K562 (cell line): ENCODE measurements at regions not wholly inside any gene's neighbourhood (a gene's known extent, or its start where the extent isn't known, plus 50 kb on each side); places are given as distances from the start of the nearest gene placed in this dataset.

Experiments
- CBFA2T3 ChIP-seq: fragments of 450-650 bp; IDR thresholded peaks from 2 replicates; pipeline ENCODE4 v1.6.1; 2017
- DPF2 ChIP-seq: fragments of 450-650 bp; IDR thresholded peaks from 2 replicates; pipeline ENCODE4 v1.6.1; 2016
- EP300 ChIP-seq: IDR thresholded peaks from 2 replicates; pipeline ENCODE4 v1.6.1; 2012; ENCODE audit warnings: low read length, improper control_type of control experiment
- ETS1 ChIP-seq: conservative IDR thresholded peaks from 2 replicates; pipeline ENCODE4 v1.6.1; 2011; ENCODE audit warnings: low read depth, mild to moderate bottlenecking, low read length; ENCODE audit not compliant: control insufficient read depth
- HDAC2 ChIP-seq: fragments of 450-650 bp; IDR thresholded peaks from 2 replicates; pipeline ENCODE4 v1.6.1; 2016; ENCODE audit warnings: mild to moderate bottlenecking
- ILF3 ChIP-seq: fragments of 450-650 bp; IDR thresholded peaks from 2 replicates; pipeline ENCODE4 v1.6.1; 2018; ENCODE audit warnings: antibody characterized with exemption, mild to moderate bottlenecking, moderate library complexity, borderline replicate concordance
- KDM1A ChIP-seq, 2 experiments: fragments of 450-650 bp; IDR thresholded peaks; 2 replicates each; pipeline ENCODE4 v1.6.1; 2016; ENCODE audit warnings: mild to moderate bottlenecking in 2 of 2
- RAD21 ChIP-seq, 2 experiments: fragments of 250-450 bp in 1 of 2; fragments of 450-650 bp in 1 of 2; sonication (Bioruptor Pico) in 1 of 2; formaldehyde crosslinking in 1 of 2; IDR thresholded peaks in 1 of 2; conservative IDR thresholded peaks in 1 of 2; 2 replicates each; pipeline versions ENCODE4 v1.4.0 to v1.8.0; 2020 to 2022; ENCODE audit warnings: mild to moderate bottlenecking in 2 of 2, moderate library complexity in 1 of 2
- RB1 ChIP-seq: fragments of 450-650 bp; IDR thresholded peaks from 2 replicates; pipeline ENCODE4 v1.6.1; 2017; ENCODE audit warnings: low read depth, mild to moderate bottlenecking
- SMARCA4 ChIP-seq: fragments of 450-650 bp; IDR thresholded peaks from 2 replicates; pipeline ENCODE4 v1.6.1; 2016
- SMARCE1 ChIP-seq: fragments of 450-650 bp; IDR thresholded peaks from 2 replicates; pipeline ENCODE4 v1.7.1; 2016; ENCODE audit warnings: mild to moderate bottlenecking
- ZNF133 ChIP-seq: fragments of 250-450 bp; sonication (Bioruptor Pico); IDR thresholded peaks from 2 replicates; pipeline ENCODE4 v1.4.0; 2020; ENCODE audit warnings: mild to moderate bottlenecking
- ZNF134 ChIP-seq: fragments of 250-450 bp; sonication (Bioruptor Pico); conservative IDR thresholded peaks from 2 replicates; pipeline ENCODE4 v1.4.0; 2020
- ZNF197 ChIP-seq: fragments of 200-800 bp; sonication (Bioruptor generic); IDR thresholded peaks from 2 replicates; pipeline ENCODE4 v1.6.1; 2016; ENCODE audit warnings: low read depth, missing genetic modification characterization, missing compliant biosample characterization
- ZNF518B ChIP-seq: fragments of 250-450 bp; sonication (Bioruptor Pico); IDR thresholded peaks from 2 replicates; pipeline ENCODE4 v1.5.0; 2021; ENCODE audit warnings: mild to moderate bottlenecking, moderate library complexity
- TF ChIP-seq, protein P1 (sequence below): sonication (generic); formaldehyde crosslinking; IDR thresholded peaks from 2 replicates; pipeline ENCODE4 v1.8.0; 2022; ENCODE audit warnings: mild to moderate bottlenecking, low read depth, missing genetic modification reagents
- TF ChIP-seq, protein P2 (sequence below): fragments of 250-450 bp; sonication (Bioruptor Pico); IDR thresholded peaks from 2 replicates; pipeline ENCODE4 v1.5.0; 2021
- TF ChIP-seq, protein P3 (sequence below): sonication (generic); formaldehyde crosslinking; IDR thresholded peaks from 2 replicates; pipeline ENCODE4 v1.8.1; 2022; ENCODE audit warnings: missing genetic modification reagents
- TF ChIP-seq, protein P4 (sequence below): fragments of 450-650 bp; IDR thresholded peaks from 2 replicates; pipeline ENCODE4 v1.6.1; 2018; ENCODE audit warnings: mild to moderate bottlenecking, low read depth; ENCODE audit not compliant: partially characterized antibody

DNA sequence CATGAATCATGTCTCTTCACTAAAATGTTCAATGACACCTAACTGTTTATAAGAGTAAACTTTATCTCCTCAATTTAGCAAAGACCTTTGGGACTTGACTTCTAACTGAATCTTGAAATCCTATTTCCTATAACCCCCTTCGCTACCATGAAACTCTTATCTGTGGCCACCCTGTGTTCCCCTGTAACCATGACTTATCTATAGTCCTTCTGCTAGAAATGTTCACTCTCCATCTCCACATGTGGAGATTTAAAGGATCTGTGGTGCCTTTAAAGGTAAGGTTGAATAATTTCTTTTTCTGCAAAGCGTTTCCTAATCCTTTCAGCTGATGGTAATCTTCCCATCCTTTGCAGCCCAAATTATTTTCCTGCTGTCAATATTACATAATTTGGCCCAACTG, 436.3 kb upstream of the RUNX1 start (continued):
- TF ChIP-seq ZNF518B (CRISPR knock-in tag) (no peak), EP300 (peak; percentile 76; the same call in 1 of the 2 replicates), ZNF197 (no peak), RAD21 (CRISPR knock-in tag; conservative IDR thresholded peaks at IDR 0.05 in 1 of 2, IDR thresholded peaks at IDR 0.05 in 1 of 2) (peak in 1 of 2 experiments; percentile 1; a peak in 1 of 4 replicates), HDAC2 (peak; percentile 58; the same call in 1 of the 2 replicates), RB1 (no peak), KDM1A (IDR thresholded peaks at IDR 0.05) (peak; percentile 70 to 77; a peak in 3 of 4 replicates), SMARCA4 (peak; percentile 78), ILF3 (no peak), ZNF133 (CRISPR knock-in tag) (no peak), SMARCE1 (0 out of 2 replicates have a peak, but pooled peaks have one; percentile 42), CBFA2T3 (peak; percentile 92), DPF2 (peak; percentile 82), ZNF134 (CRISPR knock-in tag) (no peak), ETS1 (no peak)
- TF ChIP-seq, protein P1, sequence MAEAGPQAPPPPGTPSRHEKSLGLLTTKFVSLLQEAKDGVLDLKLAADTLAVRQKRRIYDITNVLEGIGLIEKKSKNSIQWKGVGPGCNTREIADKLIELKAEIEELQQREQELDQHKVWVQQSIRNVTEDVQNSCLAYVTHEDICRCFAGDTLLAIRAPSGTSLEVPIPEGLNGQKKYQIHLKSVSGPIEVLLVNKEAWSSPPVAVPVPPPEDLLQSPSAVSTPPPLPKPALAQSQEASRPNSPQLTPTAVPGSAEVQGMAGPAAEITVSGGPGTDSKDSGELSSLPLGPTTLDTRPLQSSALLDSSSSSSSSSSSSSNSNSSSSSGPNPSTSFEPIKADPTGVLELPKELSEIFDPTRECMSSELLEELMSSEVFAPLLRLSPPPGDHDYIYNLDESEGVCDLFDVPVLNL, result no peak
- TF ChIP-seq, protein P2, sequence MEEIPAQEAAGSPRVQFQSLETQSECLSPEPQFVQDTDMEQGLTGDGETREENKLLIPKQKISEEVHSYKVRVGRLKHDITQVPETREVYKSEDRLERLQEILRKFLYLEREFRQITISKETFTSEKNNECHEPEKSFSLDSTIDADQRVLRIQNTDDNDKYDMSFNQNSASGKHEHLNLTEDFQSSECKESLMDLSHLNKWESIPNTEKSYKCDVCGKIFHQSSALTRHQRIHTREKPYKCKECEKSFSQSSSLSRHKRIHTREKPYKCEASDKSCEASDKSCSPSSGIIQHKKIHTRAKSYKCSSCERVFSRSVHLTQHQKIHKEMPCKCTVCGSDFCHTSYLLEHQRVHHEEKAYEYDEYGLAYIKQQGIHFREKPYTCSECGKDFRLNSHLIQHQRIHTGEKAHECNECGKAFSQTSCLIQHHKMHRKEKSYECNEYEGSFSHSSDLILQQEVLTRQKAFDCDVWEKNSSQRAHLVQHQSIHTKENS, result no peak
- TF ChIP-seq, protein P3, sequence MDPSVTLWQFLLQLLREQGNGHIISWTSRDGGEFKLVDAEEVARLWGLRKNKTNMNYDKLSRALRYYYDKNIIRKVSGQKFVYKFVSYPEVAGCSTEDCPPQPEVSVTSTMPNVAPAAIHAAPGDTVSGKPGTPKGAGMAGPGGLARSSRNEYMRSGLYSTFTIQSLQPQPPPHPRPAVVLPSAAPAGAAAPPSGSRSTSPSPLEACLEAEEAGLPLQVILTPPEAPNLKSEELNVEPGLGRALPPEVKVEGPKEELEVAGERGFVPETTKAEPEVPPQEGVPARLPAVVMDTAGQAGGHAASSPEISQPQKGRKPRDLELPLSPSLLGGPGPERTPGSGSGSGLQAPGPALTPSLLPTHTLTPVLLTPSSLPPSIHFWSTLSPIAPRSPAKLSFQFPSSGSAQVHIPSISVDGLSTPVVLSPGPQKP (CRISPR knock-in tag), result no peak
- TF ChIP-seq, protein P4, sequence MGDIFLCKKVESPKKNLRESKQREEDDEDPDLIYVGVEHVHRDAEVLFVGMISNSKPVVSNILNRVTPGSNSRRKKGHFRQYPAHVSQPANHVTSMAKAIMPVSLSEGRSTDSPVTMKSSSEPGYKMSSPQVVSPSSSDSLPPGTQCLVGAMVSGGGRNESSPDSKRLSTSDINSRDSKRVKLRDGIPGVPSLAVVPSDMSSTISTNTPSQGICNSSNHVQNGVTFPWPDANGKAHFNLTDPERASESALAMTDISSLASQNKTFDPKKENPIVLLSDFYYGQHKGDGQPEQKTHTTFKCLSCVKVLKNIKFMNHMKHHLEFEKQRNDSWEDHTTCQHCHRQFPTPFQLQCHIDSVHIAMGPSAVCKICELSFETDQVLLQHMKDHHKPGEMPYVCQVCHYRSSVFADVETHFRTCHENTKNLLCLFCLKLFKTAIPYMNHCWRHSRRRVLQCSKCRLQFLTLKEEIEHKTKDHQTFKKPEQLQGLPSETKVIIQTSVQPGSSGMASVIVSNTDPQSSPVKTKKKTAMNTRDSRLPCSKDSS, result no peak
